Smooth muscle cell (in vitro differentiated cells): ENCODE measurements at regions not wholly inside any gene's neighbourhood (a gene's known extent, or its start where the extent isn't known, plus 50 kb on each side); places are given as distances from the start of the nearest gene placed in this dataset.

Experiments
- DNase-seq: peaks from one replicate; lab custom pipeline; 2025; ENCODE audit not compliant: unreplicated experiment; lab: John Stamatoyannopoulos, UW
- H2AFZ ChIP-seq: fragments of 200-600 bp; sonication (generic); 2 replicates; pipeline ENCODE4 v1.6.0; 2016; ENCODE audit warnings: antibody characterized with exemption, low read depth, mild to moderate bottlenecking
- H3F3A ChIP-seq: fragments of 200-600 bp; sonication (generic); 2 replicates; pipeline ENCODE4 v1.6.0; 2017; ENCODE audit warnings: antibody characterized with exemption, low read depth
- H3K27ac ChIP-seq: fragments of 200-600 bp; sonication (generic); 2 replicates; pipeline ENCODE4 v1.5.1; 2016; ENCODE audit warnings: low read depth, mild to moderate bottlenecking
- H3K27me3 ChIP-seq: fragments of 200-600 bp; sonication (generic); 2 replicates; pipeline ENCODE4 v1.6.1; 2016; ENCODE audit warnings: low read depth, mild to moderate bottlenecking
- H3K36me3 ChIP-seq: fragments of 200-600 bp; sonication (generic); 2 replicates; pipeline ENCODE4 v1.5.1; 2016; ENCODE audit warnings: low read depth
- H3K4me1 ChIP-seq: fragments of 200-600 bp; sonication (generic); 2 replicates; pipeline ENCODE4 v1.5.1; 2016; ENCODE audit warnings: low read depth
- H3K4me2 ChIP-seq: fragments of 200-600 bp; sonication (generic); 2 replicates; pipeline ENCODE4 v1.6.0; 2016; ENCODE audit warnings: mild to moderate bottlenecking
- H3K4me3 ChIP-seq: fragments of 200-600 bp; sonication (generic); 2 replicates; pipeline ENCODE4 v1.5.1; 2016; ENCODE audit warnings: mild to moderate bottlenecking
- H3K79me2 ChIP-seq: fragments of 200-600 bp; sonication (generic); 2 replicates; pipeline ENCODE4 v1.6.0; 2016; ENCODE audit warnings: low read depth, mild to moderate bottlenecking
- H3K9ac ChIP-seq: fragments of 200-600 bp; sonication (generic); 2 replicates; pipeline ENCODE4 v1.6.0; 2016; ENCODE audit warnings: low read depth
- H3K9me3 ChIP-seq: fragments of 200-600 bp; sonication (generic); replicated peaks from 2 replicates; pipeline ENCODE4 v1.5.1; 2016; ENCODE audit warnings: low read depth
- H4K20me1 ChIP-seq: fragments of 200-600 bp; sonication (generic); 2 replicates; pipeline ENCODE4 v1.6.0; 2016; ENCODE audit warnings: low read depth
- WGBS: methylation state at CpG from one replicate; pipeline ENCODE4 v1.1.7; 2016; ENCODE audit warnings: low lambda C conversion rate; 5-methylcytosine and 5-hydroxymethylcytosine counted together
- TF ChIP-seq, protein P1 (sequence below): fragments of 200-600 bp; sonication (generic); IDR thresholded peaks from 2 replicates; pipeline ENCODE4 v1.5.1; 2017; ENCODE audit warnings: borderline replicate concordance, mild to moderate bottlenecking, antibody characterized with exemption; ENCODE audit not compliant: insufficient read depth, poor library complexity, severe bottlenecking

GRCh38 chr12:59839514-59839913 is 243.7 kb downstream of the SLC16A7 start:
- Histone ChIP-seq H3K9me3 (no peaks in the 10 kb centered on the region), H3K27ac (no peak overlapping the region), H3K27me3 (no peaks in the 10 kb centered on the region), H3F3A (no peaks in the 10 kb centered on the region), H3K4me3 (no peak overlapping the region), H3K4me1 (no peaks in the 10 kb centered on the region), H2AFZ (no peak overlapping the region), H3K4me2 (no peak overlapping the region), H3K9ac (no peak overlapping the region), H4K20me1 (no peaks in the 10 kb centered on the region), H3K36me3 (no peaks in the 10 kb centered on the region), H3K79me2 (no peaks in the 10 kb centered on the region)
- WGBS, result 89% methylated on average over 1 of the region's 1 CpG
- DNase-seq, result no peak
- TF ChIP-seq, protein P1, sequence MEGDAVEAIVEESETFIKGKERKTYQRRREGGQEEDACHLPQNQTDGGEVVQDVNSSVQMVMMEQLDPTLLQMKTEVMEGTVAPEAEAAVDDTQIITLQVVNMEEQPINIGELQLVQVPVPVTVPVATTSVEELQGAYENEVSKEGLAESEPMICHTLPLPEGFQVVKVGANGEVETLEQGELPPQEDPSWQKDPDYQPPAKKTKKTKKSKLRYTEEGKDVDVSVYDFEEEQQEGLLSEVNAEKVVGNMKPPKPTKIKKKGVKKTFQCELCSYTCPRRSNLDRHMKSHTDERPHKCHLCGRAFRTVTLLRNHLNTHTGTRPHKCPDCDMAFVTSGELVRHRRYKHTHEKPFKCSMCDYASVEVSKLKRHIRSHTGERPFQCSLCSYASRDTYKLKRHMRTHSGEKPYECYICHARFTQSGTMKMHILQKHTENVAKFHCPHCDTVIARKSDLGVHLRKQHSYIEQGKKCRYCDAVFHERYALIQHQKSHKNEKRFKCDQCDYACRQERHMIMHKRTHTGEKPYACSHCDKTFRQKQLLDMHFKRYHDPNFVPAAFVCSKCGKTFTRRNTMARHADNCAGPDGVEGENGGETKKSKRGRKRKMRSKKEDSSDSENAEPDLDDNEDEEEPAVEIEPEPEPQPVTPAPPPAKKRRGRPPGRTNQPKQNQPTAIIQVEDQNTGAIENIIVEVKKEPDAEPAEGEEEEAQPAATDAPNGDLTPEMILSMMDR, result no peak

- no peaks in the 10 kb centered on the region for H3K36me3 ChIP-seq
- no peak overlapping the region for H3K27ac ChIP-seq
- H3K4me1 ChIP-seq, result no peaks in the 10 kb centered on the region
- H4K20me1 ChIP-seq, result no peaks in the 10 kb centered on the region
- 89% methylated on average over 3 of the region's 3 CpGs for WGBS
- no peak overlapping the region for H3K9ac ChIP-seq
- no peaks in the 10 kb centered on the region for H3F3A ChIP-seq
- H3K27me3 ChIP-seq, result no peaks in the 10 kb centered on the region
- DNase-seq, result no peak
- no peak overlapping the region for H3K4me2 ChIP-seq
- H3K4me3 ChIP-seq, result no peak overlapping the region
- H3K79me2 ChIP-seq, result no peaks in the 10 kb centered on the region
- TF ChIP-seq, protein P1, result no peak
- H2AFZ ChIP-seq, result no peak overlapping the region
- H3K9me3 ChIP-seq, result no peaks in the 10 kb centered on the region
Measured at GRCh38 chr12:59843260-59843843, 247.5 kb downstream of the SLC16A7 start.

DNA sequence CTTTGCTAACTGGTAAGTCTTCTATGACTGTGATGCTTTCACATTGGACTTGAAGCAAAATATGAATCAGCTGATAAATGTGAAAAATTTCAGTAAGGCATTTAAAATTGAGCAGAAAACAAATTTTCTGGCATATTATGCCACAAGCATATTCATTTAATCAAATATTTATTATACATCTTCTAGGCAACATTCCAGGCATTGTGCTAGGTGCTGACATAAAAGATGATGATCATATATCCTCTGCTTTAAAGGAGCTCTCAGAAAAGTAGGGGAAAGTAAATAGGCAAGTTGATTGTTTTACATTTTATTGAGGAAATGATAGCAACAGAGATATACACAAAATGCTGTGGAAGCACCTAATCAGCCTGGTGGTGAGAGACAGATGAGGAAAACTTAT is 248.9 kb downstream of the SLC16A7 start:
- no peak for DNase-seq
- no peak overlapping the region for H3K27ac ChIP-seq
- no peak overlapping the region for H3K4me3 ChIP-seq
- no peaks in the 10 kb centered on the region for H3K9me3 ChIP-seq
- no peaks in the 10 kb centered on the region for H3K79me2 ChIP-seq
- no peaks in the 10 kb centered on the region for H3F3A ChIP-seq
- TF ChIP-seq, protein P1, result no peak
- no peaks in the 10 kb centered on the region for H3K36me3 ChIP-seq
- H2AFZ ChIP-seq, result no peak overlapping the region
- H3K27me3 ChIP-seq, result no peaks in the 10 kb centered on the region
- H4K20me1 ChIP-seq, result no peaks in the 10 kb centered on the region
- no peaks in the 10 kb centered on the region for H3K4me1 ChIP-seq
- no peak overlapping the region for H3K9ac ChIP-seq
- no peak overlapping the region for H3K4me2 ChIP-seq

DNA sequence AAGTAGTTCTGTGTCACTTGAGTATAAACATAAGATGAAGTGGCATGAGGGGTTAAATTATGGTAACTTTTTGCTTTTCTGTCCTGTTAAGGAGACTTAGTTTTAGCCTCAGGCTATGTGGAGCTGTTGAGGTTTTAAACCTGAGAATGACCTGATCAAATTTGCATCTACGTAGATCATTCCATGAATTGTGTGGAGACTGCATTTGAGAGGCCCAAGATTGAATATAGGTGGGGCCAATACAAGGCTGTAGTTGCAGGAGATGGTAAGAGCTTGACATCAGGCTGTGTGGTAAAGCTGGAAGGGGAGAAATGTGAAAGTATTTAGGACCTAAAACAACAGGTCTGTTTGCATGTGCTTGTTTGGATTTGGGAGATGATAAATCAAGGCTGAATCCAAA is 249.5 kb downstream of the SLC16A7 start:
- H3K4me1 ChIP-seq, result no peaks in the 10 kb centered on the region
- H3K36me3 ChIP-seq, result no peaks in the 10 kb centered on the region
- no peak overlapping the region for H3K4me3 ChIP-seq
- H3K27ac ChIP-seq, result no peak overlapping the region
- H4K20me1 ChIP-seq, result no peaks in the 10 kb centered on the region
- DNase-seq, result no peak
- no peaks in the 10 kb centered on the region for H3K9me3 ChIP-seq
- H3K9ac ChIP-seq, result no peak overlapping the region
- TF ChIP-seq, protein P1, result no peak
- H3K27me3 ChIP-seq, result no peaks in the 10 kb centered on the region
- H3F3A ChIP-seq, result no peaks in the 10 kb centered on the region
- no peak overlapping the region for H3K4me2 ChIP-seq
- H2AFZ ChIP-seq, result no peak overlapping the region
- WGBS, result 70% methylated on average over 1 of the region's 1 CpG
- no peaks in the 10 kb centered on the region for H3K79me2 ChIP-seq
